Activated CD4-positive, alpha-beta T cell treated with anti-CD3 and anti-CD28 coated beads, Interleukin-2, amount 10 ng/mL, durations not matched to agents 7 days and 5 days (primary cell): ENCODE measurements at regions not wholly inside any gene's neighbourhood (a gene's known extent, or its start where the extent isn't known, plus 50 kb on each side); places are given as distances from the start of the nearest gene placed in this dataset.
"Not testable (repeated sequence)": the region's sequence is repeated elsewhere in the genome, so short reads cannot be mapped to it uniquely, and the experiment has no call there.

Source experiments
- CTCF ChIA-PET: fragments of 350-600 bp; sonication (Branson Sonifier 250); formaldehyde crosslinking; loops from one replicate; lab custom pipeline; 2021; ENCODE audit warnings: antibody characterized with exemption; lab: Charles Lee
- POLR2A ChIA-PET: fragments of 350-600 bp; sonication (Branson Sonifier 250); formaldehyde crosslinking; loops from one replicate; lab custom pipeline; 2021; ENCODE audit warnings: antibody characterized with exemption; lab: Charles Lee
- DNase-seq: peaks from one replicate; pipeline ENCODE4 v3.0.0-alpha.2; 2020
- H3K27ac Mint-ChIP-seq: one replicate; pipeline ENCODE4 v1.8.0; 2021; ENCODE audit warnings: mild to moderate bottlenecking, moderate library complexity, mixed read lengths
- H3K27me3 Mint-ChIP-seq: one replicate; pipeline ENCODE4 v1.8.0; 2021; ENCODE audit warnings: mixed read lengths
- H3K36me3 Mint-ChIP-seq: one replicate; pipeline ENCODE4 v1.8.0; 2021; ENCODE audit warnings: low read depth, mixed read lengths
- H3K4me1 Mint-ChIP-seq: one replicate; pipeline ENCODE4 v1.8.0; 2021; ENCODE audit warnings: mixed read lengths
- H3K4me3 Mint-ChIP-seq: one replicate; pipeline ENCODE4 v1.8.0; 2021; ENCODE audit warnings: mild to moderate bottlenecking, moderate library complexity, mixed read lengths
- H3K9me3 Mint-ChIP-seq: one replicate; pipeline ENCODE4 v1.8.0; 2021; ENCODE audit warnings: mixed read lengths

GRCh38 chr13:68908879-68909278 is 1198.7 kb upstream of the ATXN8OS start:
- H3K9me3 Mint-ChIP-seq = peaks cover 20% of the 10 kb centered on the region
- H3K27me3 Mint-ChIP-seq = no peaks in the 10 kb centered on the region
- DNase-seq = no peak
- ChIA-PET POLR2A (no interaction called here), CTCF (no interaction called here)
- no peak overlapping the region for H3K27ac Mint-ChIP-seq
- no peak overlapping the region for H3K4me3 Mint-ChIP-seq
- no peaks in the 10 kb centered on the region for H3K36me3 Mint-ChIP-seq
- no peaks in the 10 kb centered on the region for H3K4me1 Mint-ChIP-seq

DNA sequence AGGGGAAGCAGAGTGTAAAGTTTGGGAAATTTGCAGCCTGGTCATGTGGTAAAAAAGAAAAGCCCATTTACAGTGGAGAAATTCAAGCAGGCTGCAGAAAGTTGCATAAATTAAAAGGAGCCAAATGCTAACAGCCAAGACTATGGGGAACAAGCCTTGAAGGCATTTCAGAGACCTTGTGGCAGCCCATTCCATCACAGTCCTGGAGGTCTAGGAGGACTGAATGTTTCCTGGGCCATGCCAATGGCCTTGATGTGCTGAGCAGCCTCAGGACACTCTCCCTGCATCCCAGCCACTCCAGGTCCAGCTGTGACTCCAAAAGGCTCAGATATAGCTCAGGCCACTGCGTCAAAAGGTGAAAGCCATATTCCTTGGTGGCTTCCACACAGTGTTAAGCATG is 1202.4 kb upstream of the ATXN8OS start:
- Mint-ChIP-seq H3K4me3 (no peak overlapping the region), H3K27me3 (no peaks in the 10 kb centered on the region), H3K9me3 (peaks cover 15% of the 10 kb centered on the region), H3K27ac (no peak overlapping the region), H3K4me1 (no peaks in the 10 kb centered on the region), H3K36me3 (no peaks in the 10 kb centered on the region)
- CTCF ChIA-PET = no interaction called here
- POLR2A ChIA-PET = no interaction called here
- DNase-seq = no peak

- no peak overlapping the region for H3K27ac Mint-ChIP-seq
- H3K36me3 Mint-ChIP-seq = no peaks in the 10 kb centered on the region
- ChIA-PET POLR2A (no interaction called here), CTCF (interaction anchor here (0.7 kb wide), 1 partner anchor 10 kb away, joined by 3 read pairs; no protein-coding TSS in a partner anchor)
- H3K9me3 Mint-ChIP-seq = peaks cover 9% of the 10 kb centered on the region
- no peaks in the 10 kb centered on the region for H3K27me3 Mint-ChIP-seq
- DNase-seq = no peak
- H3K4me3 Mint-ChIP-seq = no peak overlapping the region
- no peaks in the 10 kb centered on the region for H3K4me1 Mint-ChIP-seq
Measured at GRCh38 chr13:68897331-68897928, 1210.2 kb upstream of the ATXN8OS start.

- Mint-ChIP-seq H3K36me3 (no peaks in the 10 kb centered on the region), H3K9me3 (peaks cover 10% of the 10 kb centered on the region), H3K4me1 (no peaks in the 10 kb centered on the region), H3K4me3 (no peak overlapping the region), H3K27me3 (no peaks in the 10 kb centered on the region), H3K27ac (no peak overlapping the region)
- POLR2A ChIA-PET = no interaction called here
- DNase-seq = no peak
- CTCF ChIA-PET = no interaction called here
Measured at GRCh38 chr13:68895696-68896095, 1211.9 kb upstream of the ATXN8OS start.

- CTCF ChIA-PET, H3K4me3 Mint-ChIP-seq, H3K4me1 Mint-ChIP-seq, H3K27me3 Mint-ChIP-seq, H3K27ac Mint-ChIP-seq, DNase-seq, POLR2A ChIA-PET, H3K36me3 Mint-ChIP-seq: not testable (repeated sequence)
- H3K9me3 Mint-ChIP-seq = peaks cover 15% of the 10 kb centered on the region
Measured at GRCh38 chr13:68893721-68894120, 1213.9 kb upstream of the ATXN8OS start.

- H3K27ac Mint-ChIP-seq, DNase-seq, H3K4me1 Mint-ChIP-seq, H3K27me3 Mint-ChIP-seq, H3K36me3 Mint-ChIP-seq, POLR2A ChIA-PET, H3K4me3 Mint-ChIP-seq, CTCF ChIA-PET: not testable (repeated sequence)
- H3K9me3 Mint-ChIP-seq = peaks cover 12% of the 10 kb centered on the region
Measured at GRCh38 chr13:68892596-68892995, 1215.0 kb upstream of the ATXN8OS start.

DNA sequence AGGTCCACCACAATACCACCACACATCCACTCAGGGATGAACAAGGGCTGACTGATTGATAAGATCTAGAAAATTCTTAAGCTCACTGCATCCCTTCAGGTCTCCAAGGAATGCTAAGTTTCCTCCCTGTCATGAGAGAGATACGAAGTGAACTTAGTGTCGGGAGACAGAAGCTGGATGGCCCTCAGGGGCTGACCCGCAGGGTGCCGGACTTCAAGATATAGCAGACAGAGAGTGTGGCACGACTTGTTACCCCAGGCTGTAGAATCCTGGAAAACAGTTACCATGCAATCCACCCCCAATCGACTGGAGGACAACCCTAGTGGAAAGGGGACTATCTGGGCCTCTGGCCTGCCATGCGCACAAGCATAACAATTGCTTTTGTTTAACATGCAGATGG is 1217.5 kb upstream of the ATXN8OS start:
- H3K9me3 Mint-ChIP-seq = peaks cover 12% of the 10 kb centered on the region
- H3K4me1 Mint-ChIP-seq, H3K27ac Mint-ChIP-seq, H3K27me3 Mint-ChIP-seq, CTCF ChIA-PET, H3K4me3 Mint-ChIP-seq, DNase-seq, POLR2A ChIA-PET, H3K36me3 Mint-ChIP-seq: not testable (repeated sequence)

DNA sequence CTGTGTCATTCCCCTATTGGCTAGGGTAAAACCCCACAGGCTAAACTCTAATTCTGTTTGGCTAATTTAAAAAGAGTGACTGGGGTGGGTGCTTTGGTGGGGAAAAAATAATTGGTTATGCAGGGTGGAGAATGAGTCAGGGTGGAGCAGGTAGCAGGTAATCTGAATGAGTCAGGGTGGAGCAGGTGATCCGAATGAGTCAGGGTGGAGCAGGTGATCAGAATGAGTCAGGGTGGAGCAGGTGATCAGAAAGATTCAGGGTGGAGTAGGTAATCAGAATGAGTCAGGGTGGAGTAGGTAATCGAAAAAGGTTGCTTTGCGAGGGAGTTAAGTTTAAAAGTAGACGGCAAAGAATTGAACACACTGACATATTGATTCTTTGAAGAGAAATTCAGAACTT is 1218.8 kb upstream of the ATXN8OS start:
- H3K9me3 Mint-ChIP-seq = peaks cover 12% of the 10 kb centered on the region
- no peak overlapping the region for H3K27ac Mint-ChIP-seq
- no peaks in the 10 kb centered on the region for H3K4me1 Mint-ChIP-seq
- CTCF ChIA-PET = no interaction called here
- POLR2A ChIA-PET = no interaction called here
- H3K27me3 Mint-ChIP-seq = no peaks in the 10 kb centered on the region
- no peaks in the 10 kb centered on the region for H3K36me3 Mint-ChIP-seq
- H3K4me3 Mint-ChIP-seq = no peak overlapping the region
- DNase-seq = no peak

DNA sequence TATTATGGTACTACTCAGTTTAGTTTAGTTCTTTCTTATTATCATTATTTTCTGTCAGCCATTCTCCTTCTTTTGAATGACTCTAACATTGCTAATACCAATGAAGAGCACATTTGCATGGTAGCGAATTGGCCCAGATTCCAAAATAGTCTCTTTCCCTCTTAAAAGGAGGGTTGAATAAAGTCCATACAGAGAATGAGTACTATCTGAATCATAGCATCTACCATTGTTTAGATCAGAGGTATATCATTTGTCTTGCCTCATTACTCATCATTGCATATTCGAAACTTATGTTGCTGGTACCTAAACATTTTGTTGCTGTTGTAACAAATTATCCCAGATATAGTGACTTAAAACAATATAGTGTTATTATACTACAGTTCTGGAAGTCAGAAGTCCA is 1235.3 kb upstream of the ATXN8OS start:
- no peak overlapping the region for H3K27ac Mint-ChIP-seq
- H3K4me1 Mint-ChIP-seq = no peaks in the 10 kb centered on the region

DNA sequence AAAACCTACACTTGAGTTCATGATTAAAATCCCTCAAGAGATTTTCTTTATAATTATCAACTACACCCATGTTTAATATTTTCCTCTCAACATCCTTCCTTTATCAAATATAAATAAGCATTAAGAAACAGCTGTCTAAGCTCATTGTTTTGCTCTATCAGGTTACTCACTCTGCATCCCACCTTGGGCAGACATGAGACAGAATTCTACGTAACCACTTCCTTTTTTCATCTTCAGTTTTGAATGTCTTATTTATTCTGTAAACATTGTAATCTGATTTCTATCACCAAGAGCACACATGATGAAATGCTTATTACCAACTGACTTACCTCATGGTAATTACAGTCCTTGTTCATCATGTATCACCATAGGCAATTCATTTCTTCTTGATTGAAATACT is 1256.6 kb upstream of the ATXN8OS start:
- no peaks in the 10 kb centered on the region for H3K27me3 Mint-ChIP-seq

More for the DNA sequence above, 1235.3 kb upstream of the ATXN8OS start:
- no peak overlapping the region for H3K4me3 Mint-ChIP-seq
- no peaks in the 10 kb centered on the region for H3K27me3 Mint-ChIP-seq
- POLR2A ChIA-PET = no interaction called here
- CTCF ChIA-PET = no interaction called here
- no peak for DNase-seq
- no peaks in the 10 kb centered on the region for H3K36me3 Mint-ChIP-seq
- peaks cover 9% of the 10 kb centered on the region for H3K9me3 Mint-ChIP-seq

DNA sequence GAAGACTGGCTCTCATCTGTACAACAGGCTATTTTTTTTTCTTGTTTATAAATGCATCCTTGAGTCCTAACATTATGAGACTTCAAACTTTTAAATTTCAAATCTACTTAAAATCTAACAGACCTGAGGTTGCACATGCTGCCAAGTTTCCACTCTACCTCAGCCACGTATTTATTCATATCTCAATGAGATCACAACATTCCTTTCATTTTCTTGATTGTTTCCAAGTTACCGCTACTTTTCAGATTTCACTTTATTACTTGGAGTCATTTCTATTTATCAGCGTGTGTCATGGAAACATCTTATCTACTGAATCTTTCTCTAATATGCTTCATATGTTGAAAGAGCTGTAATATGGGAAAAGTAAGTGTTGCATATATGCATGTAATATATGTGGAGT is 1257.5 kb upstream of the ATXN8OS start:
- Mint-ChIP-seq H3K27me3 (no peaks in the 10 kb centered on the region), H3K9me3 (peaks cover 9% of the 10 kb centered on the region), H3K4me3 (no peak overlapping the region), H3K27ac (no peak overlapping the region), H3K4me1 (no peaks in the 10 kb centered on the region), H3K36me3 (no peaks in the 10 kb centered on the region)
- no peak for DNase-seq
- ChIA-PET POLR2A (no interaction called here), CTCF (no interaction called here)

More for the DNA sequence above, 1256.6 kb upstream of the ATXN8OS start:
- Mint-ChIP-seq H3K9me3 (peaks cover 9% of the 10 kb centered on the region), H3K4me1 (no peaks in the 10 kb centered on the region), H3K4me3 (no peak overlapping the region), H3K36me3 (no peaks in the 10 kb centered on the region), H3K27ac (no peak overlapping the region)
- ChIA-PET CTCF (no interaction called here), POLR2A (no interaction called here)
- DNase-seq = no peak

DNA sequence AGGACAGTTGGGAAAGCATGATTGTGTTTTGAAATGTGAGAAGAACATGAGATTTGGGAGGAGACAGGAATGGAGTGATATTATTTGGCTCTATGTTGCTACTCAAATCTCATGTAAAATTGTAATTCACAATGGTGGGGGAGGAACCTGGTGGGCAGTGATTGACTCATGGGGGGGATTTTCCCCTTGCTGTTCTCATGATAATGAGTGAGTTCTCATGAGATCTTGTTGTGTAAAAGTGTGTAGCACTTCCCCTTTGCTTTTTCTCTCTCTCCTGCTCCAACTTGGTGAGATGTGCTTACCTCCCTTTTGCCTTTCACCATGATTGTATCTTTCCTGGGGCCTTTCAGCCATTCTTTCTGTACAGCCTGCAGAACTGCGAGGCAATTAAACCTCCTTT is 1261.0 kb upstream of the ATXN8OS start:
- Mint-ChIP-seq H3K36me3 (no peaks in the 10 kb centered on the region), H3K4me1 (no peaks in the 10 kb centered on the region), H3K4me3 (no peak overlapping the region), H3K27me3 (no peaks in the 10 kb centered on the region), H3K9me3 (peaks cover 8% of the 10 kb centered on the region), H3K27ac (no peak overlapping the region)
- no peak for DNase-seq
- POLR2A ChIA-PET = no interaction called here
- CTCF ChIA-PET = no interaction called here

DNA sequence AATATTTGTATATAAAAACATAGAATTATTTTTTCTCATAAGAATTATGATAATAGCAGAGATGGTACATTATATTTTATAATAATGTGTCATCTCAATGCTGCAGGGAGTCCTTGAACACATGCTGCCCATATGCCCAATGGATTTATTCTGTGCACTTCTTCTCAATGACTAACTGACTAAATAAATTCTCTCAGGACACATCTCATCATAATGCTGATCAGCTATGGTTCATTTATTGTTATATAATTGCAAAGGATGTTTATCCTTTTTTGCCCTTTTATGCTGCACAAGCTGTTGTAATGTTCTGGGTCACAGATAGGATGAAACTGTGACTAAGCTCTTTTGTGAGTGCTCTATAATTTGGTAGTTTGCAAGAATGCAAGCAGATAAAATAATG is 1273.3 kb upstream of the ATXN8OS start:
- Mint-ChIP-seq H3K4me1 (no peaks in the 10 kb centered on the region), H3K36me3 (no peaks in the 10 kb centered on the region), H3K27ac (no peak overlapping the region), H3K27me3 (no peaks in the 10 kb centered on the region), H3K4me3 (no peak overlapping the region), H3K9me3 (peaks cover 7% of the 10 kb centered on the region)
- ChIA-PET POLR2A (no interaction called here), CTCF (no interaction called here)
- DNase-seq = no peak

DNA sequence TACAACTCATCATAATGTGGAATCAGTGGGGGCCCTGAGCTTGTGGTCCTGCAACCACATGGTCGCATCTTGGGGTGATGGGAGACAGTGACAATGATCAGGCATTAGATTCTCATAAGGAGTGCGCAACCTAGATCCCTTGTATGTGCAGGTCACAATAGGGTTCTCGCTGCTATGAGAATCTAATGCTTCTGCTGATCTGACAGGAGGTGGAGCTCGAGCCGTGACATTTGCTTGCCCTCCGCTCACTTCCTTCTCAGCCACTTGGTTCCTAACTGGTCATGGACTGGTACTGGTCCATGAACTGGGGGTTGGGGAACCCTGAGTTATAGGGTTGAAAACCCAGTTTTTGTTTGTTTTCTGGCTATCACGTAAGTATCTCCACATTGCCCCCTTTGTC is 1290.9 kb upstream of the ATXN8OS start:
- Mint-ChIP-seq H3K4me3 (no peak overlapping the region), H3K4me1 (no peaks in the 10 kb centered on the region), H3K9me3 (peaks cover 3% of the 10 kb centered on the region), H3K36me3 (no peaks in the 10 kb centered on the region), H3K27me3 (no peaks in the 10 kb centered on the region), H3K27ac (no peak overlapping the region)
- POLR2A ChIA-PET = no interaction called here
- DNase-seq = no peak
- CTCF ChIA-PET = no interaction called here
